GM18861 (cell line): ENCODE measurements at regions not wholly inside any gene's neighbourhood (a gene's known extent, or its start where the extent isn't known, plus 50 kb on each side); places are given as distances from the start of the nearest gene placed in this dataset.

ENCODE experiments used
- ATAC-seq: cut with Tn5 transposase; IDR thresholded peaks from one replicate; pipeline ENCODE4 v1.9.1; 2021; ENCODE audit not compliant: unreplicated experiment

- ATAC-seq, result no peak
These were observed 77.8 kb upstream of the MGAT4C start for GRCh38 chr12:86333955-86334522.

- ATAC-seq, result no peak
These were observed 75.3 kb upstream of the MGAT4C start for GRCh38 chr12:86331457-86331856.

- ATAC-seq, result no peak
These were observed 74.8 kb upstream of the MGAT4C start for GRCh38 chr12:86331012-86331411.

GRCh38 chr12:86312232-86312631, 56.0 kb upstream of the MGAT4C start:
- no peak for ATAC-seq
